Inflammatory macrophage treated with lipopolysaccharide for 1 hour (primary cell): ENCODE measurements at regions not wholly inside any gene's neighbourhood (a gene's known extent, or its start where the extent isn't known, plus 50 kb on each side); places are given as distances from the start of the nearest gene placed in this dataset.
A peak's percentile ranks its signal among the peaks of the same experiment; 100 is the strongest.

Experiments
- DNase-seq, 2 donors: peaks; one replicate each; pipeline ENCODE4 v3.0.0-alpha.2; 2020 to 2022

DNA sequence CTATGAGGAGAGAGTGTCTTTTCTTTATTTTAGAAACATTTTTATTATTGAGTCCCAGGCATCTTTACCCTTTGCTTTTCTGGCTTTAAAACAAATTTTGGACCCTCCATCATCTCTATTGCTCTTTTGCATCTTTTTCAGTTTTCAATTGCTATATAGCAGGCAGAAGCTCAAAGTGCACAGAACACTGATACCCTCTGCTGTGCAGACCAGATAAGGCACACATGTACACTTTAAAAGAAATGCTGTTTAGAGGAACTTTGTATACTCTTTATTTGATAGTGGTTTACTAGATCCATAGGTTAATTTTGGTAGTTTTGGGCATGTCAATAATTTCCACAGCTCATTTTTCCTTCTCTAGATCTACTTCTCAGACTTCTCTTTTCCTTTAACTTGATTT, 324.2 kb downstream of the SH2D4B start:
- DNase-seq, result no peak

DNA sequence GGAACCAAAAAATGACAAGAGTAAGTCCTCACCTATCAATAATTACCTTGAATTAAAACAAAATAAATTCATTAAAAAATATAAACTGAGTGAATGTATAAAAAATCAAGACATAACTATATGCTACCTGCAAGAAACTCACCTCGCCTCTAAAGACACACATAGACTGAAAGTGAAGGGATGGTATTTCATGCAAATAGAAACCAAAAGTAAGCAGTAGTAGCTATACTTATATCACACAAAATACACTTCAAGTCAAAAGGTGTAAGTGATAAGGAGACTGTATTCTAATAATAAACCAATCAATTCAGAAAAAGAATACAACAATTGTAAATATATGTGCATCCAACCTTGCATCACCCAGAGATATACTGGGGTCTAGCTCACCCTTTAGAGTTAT, 332.6 kb downstream of the SH2D4B start:
- no peak for DNase-seq

- no peak for DNase-seq
These were observed 333.4 kb downstream of the SH2D4B start for GRCh38 chr10:80871083-80871482.

- DNase-seq, result no peak
These were observed 340.6 kb downstream of the SH2D4B start for GRCh38 chr10:80878330-80878729.

GRCh38 chr10:80890146-80890545, 352.4 kb downstream of the SH2D4B start:
- no peak for DNase-seq

GRCh38 chr10:80893256-80893655, 355.6 kb downstream of the SH2D4B start:
- no peak for DNase-seq

DNA sequence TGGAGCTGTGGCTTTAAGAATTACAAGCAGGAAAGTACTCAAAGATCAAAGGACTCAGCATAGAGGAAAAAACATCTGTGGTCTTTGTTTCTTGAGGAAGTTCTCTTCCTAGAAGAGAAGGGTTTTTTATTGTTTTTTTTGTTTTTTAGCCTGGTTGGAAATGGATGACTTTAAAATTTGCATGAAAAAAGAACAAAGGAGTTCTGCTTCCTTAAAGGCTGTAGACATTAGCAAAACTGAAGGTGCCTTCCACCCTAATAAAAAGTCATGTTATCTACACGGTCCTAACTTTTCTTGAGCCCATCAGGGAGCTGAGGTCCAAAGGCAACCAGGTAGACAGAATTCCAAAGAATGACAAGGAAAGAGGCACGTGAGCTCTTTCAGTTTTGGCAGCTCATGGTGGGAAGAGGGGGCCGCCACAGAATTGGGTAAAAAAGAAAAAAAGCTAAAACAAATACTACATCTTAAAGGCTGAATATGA, 356.6 kb downstream of the SH2D4B start:
- no peak for DNase-seq

DNA sequence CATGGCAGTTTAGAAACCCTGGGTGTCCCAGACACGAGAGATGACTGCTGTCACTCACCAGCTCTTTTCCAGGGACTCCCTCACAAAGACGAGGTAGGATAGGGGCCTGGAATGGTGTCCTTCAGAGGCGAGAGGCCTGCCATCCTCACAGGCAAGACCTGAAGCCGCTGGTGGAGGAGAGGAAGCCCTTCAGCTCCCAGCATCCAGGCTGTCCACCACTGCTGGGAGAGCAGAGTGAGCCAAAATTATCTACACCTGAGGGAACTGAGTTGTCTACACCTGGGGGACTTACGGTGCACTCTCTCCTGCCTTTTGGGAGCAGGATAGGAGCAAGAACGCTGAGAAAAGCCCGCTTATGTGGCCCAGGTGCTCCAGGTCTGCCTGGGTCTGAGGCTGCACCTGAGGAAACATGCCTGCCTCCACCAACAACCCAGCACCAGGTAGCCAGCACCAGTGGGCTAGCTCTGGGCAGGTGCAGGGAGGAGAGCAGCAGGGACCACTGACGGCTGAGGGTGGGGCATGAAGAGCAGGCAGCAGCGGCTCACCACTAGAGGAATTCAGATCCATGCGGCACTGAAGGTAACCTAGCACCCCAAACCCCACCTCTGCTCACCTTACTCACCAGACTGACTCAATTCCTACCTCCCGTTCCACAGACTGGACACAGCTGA, 357.2 kb downstream of the SH2D4B start:
- DNase-seq, result no peak

DNA sequence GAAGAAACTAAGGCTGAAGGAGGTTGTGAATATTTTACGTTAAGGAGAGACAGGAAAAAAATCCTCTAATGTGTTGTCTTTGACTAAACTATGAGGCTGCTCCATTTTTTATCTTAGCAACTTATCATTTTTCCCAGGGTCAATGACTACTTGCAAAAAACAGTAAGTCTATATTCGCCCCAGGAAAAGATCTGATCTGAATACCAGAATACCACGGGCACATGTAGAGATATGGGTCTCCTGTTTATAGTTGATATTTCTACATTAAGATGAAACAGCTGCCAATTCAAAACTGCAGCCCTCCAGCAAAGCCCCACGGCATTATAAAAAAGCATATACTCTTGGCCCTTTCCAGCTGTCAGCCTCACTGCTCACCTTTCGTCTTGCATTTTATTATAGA, 358.4 kb downstream of the SH2D4B start:
- DNase-seq, result no peak

DNA sequence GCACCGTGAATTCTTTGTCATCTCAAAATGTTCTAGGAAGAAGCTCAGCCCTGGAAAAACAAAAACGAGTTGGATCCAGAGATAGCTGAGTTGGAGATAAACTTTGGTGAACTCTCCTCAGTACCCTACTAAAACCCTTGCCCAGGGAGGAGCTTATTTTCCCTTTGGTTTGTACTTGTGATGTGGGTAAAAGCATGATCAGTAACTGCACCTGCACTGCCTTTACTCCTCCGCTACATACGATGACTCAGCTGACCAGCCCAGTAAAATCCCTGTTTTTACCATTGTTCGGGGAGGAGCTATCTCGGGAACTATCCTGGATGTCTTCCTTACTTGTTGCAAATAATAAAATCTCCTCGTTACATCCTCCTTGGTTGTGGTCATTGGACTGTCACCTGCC, 359.3 kb downstream of the SH2D4B start:
- no peak for DNase-seq

- no peak for DNase-seq
These were observed 363.0 kb downstream of the SH2D4B start for GRCh38 chr10:80900661-80901060.

- DNase-seq, result no peak
These were observed 370.9 kb downstream of the SH2D4B start for GRCh38 chr10:80908611-80909010.

DNA sequence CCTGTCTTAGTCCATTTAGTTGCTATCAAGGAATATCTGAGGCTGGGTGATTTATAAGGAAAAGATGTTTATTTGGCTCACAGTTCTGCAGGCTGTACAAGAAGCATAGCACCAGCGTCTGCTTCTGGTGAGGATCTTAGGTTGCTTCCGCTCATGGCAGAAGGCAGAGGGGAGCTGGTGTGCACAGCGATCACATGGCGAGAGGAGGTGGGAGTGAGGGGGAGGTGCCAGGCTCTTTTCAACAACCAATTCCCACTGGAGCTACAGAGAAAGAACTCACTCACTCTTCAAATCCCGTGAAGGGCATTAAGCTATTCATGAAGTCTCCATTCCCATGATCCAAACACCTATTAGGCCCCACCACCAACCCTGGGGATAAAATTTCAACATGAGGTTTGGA, 371.6 kb downstream of the SH2D4B start:
- DNase-seq, result no peak

DNA sequence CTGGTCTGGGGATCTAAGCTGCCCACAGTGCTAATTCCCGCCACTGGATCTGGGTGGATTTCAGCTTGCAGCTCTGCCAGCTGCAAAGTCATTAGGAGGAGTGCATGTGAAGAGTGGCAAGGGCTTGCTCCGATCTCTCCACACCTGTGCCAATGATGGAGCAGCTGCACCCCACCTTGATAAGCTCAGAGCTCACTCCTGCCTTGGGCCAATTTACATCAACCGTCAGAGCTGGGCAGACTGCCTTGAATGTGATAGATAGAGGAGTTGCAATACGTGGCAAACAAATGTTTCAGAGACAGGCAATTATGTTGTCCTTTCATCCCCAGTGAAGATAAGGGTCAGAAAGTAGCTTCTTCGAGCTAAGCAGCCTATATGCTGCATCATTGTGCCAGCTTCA, 379.9 kb downstream of the SH2D4B start:
- no peak for DNase-seq

DNA sequence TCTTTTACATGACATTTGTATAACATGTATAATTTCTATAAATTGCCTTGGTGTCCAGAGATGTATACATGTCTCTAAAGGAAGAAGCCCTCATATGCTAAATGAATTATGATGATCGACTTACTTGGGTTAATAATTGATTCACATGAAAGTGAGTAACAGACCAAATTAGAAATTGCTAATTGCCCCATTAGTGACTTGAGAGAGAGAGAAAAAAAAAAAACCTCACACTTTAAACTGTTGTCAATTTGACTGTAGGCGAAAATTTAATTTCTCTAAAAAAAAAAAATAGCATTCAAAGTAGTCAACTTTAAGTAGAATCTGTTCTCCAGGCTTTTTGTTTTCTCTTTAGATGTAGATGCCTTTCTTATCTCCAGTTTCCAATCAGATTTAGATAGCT, 383.3 kb downstream of the SH2D4B start:
- DNase-seq, result no peak

DNA sequence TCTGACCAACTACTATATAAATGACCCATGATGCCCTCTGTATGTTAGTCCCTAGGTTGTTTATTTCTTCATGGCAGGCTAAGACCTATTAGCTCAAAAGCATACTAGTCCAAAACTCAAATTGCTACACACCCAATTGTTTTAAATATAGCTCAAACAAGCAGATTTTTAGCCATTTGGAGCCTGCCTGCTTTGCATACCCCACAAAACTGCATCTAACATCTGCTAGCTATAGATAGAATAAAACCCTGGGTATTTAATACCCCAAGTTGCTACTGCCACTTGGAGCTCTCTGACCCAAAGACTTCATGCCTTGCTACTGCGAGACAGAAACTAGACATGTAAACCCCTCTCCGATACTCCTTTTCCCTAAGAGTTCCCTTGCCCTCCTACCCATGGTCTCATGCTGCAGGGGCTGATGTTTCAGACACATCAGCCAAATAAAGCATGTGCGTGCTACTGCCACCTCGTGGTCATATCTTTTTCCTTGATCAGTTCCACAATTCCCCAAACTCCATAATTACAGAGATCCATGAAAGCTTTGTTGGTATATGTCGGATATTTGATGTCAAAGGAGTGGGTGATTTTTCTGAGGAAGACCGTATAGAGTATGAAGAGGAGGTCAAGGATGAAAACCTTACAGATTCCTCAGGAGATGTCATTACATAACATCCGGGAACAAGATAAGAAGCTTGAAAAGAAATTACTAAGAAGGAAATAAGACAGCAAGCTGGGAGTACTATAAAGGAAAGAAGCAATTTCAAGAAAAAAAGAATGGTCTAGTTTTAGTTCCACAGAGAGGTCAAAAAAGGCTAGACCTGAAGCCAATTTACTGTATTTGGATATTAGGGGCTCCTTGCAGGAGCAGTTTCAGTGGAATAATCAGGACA, 386.6 kb downstream of the SH2D4B start:
- peak in 1 of 2 donors; percentile 74 for DNase-seq

GRCh38 chr10:80927419-80928078, 389.8 kb downstream of the SH2D4B start:
- no peak for DNase-seq

DNA sequence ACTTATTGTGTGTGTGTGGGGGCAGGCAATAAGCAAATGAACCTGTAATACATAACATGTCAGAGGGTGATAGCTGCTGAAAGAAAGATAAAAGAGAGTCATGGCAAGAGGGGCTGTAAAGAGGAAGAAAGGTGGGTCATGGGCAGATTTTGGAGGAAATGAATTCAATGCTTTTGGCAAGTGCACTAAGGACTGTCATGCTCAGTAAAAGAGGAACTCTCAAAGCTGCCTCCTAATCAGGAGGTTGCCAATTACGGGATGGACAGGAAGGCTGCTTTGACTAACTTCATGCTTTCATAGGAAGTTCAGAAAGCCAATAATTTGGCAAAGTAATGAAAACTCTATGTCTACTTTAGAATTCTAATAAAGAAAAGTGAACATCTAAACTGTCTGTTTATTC, 401.2 kb downstream of the SH2D4B start:
- peak in 1 of 2 donors; percentile 9 for DNase-seq

GRCh38 chr10:80945264-80945880, 407.7 kb downstream of the SH2D4B start:
- DNase-seq, result no peak

DNA sequence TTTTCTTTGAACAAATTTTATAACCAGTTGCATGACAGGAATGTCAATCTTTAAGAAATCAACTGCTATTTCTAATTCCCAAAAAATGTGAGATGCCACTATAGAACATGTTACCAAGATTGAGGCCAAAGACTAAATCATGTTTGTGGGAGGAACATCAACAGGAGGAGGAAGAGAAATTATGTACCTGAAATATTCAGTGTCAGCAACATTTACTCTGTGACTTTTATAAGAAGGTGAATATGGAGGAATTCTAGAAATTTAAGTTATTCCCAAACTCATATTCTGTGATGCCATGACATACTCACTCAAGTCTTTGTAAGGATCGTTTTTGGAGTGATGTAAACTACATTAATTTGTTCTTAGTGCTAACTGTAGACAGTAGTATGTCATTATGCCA, 408.4 kb downstream of the SH2D4B start:
- DNase-seq, result no peak

DNA sequence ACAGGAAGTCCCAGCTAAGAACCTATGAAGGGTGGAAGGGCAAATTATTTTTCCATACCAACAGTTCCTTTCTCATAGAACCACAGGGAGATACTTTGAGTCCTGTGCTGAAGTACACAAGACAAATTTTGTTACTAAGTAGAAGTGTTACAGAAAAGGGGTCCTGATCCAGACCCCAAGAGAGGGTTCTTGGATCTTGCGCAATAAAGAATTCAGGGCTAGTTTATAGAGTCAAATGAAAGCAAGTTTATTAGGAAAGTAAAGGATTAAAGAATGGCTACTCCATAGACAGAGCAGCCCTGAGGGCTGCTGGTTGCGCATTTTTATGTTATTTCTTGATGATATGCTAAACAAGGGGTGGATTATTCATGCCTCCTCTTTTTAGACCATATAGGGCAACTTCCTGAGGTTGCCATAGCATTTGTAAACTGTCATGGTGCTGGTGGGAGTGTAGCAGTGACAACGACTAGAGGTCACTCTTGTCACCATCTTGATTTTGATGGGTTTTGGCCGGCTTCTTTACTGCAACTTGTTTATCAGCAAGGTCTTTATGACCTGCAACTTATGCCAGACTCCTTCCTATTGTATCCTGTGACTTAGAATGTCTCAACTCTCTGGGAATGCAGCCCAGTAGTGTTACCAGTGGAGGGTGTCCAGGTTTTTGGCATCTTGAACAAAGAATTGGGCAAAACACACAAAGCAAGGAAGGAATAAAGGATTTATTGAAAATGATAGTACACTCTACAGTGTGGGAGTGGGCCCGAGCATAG, 409.4 kb downstream of the SH2D4B start:
- no peak for DNase-seq

- no peak for DNase-seq
These were observed 412.1 kb downstream of the SH2D4B start for GRCh38 chr10:80949785-80950184.
